GM19043 (cell line): ENCODE measurements at regions not wholly inside any gene's neighbourhood (a gene's known extent, or its start where the extent isn't known, plus 50 kb on each side); places are given as distances from the start of the nearest gene placed in this dataset.
"Not testable (repeated sequence)": the region's sequence is repeated elsewhere in the genome, so short reads cannot be mapped to it uniquely, and the experiment has no call there.

Experiments used
- ATAC-seq: cut with Tn5 transposase; IDR thresholded peaks from one replicate; pipeline ENCODE4 v1.9.1; 2021; ENCODE audit warnings: low read depth; ENCODE audit not compliant: unreplicated experiment

DNA sequence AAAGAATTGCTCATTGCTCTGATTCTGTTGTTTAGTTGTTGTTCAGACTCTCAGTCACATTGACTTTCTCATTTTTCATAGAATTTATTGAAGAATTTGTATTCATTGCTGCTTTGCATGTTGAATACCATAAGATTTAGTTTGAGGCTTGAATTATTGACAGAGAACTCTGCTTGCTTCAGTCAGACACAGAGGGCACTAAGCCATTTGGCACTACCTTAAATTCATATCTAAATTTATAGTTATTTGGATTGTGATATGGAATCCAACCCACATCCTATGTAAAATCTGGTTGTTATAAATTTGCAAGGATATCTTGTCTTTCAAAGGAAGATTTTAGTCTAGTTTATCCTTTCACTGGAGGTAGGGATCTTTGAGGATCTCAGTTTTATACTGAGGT, 1748.6 kb downstream of the BRINP3 start:
- ATAC-seq = no peak

DNA sequence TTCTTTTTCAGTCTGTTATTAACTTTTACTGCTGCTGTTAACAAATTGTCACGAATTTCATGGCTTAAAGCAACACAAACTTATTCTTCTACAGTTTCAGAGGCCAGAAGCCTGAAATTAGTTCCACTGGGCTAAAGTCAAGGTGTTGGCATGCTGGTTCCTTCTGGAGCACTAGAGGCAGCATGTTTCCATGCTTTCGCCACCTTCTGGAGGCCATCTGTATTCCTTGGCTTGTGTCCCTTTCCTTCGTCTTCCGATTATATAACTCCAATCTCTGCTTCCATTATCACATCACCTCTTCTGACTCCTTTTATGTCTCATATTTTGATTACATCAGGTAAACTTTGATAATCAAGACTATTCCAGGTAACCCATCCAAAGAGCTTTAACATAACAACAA, 1742.1 kb downstream of the BRINP3 start:
- no peak for ATAC-seq

DNA sequence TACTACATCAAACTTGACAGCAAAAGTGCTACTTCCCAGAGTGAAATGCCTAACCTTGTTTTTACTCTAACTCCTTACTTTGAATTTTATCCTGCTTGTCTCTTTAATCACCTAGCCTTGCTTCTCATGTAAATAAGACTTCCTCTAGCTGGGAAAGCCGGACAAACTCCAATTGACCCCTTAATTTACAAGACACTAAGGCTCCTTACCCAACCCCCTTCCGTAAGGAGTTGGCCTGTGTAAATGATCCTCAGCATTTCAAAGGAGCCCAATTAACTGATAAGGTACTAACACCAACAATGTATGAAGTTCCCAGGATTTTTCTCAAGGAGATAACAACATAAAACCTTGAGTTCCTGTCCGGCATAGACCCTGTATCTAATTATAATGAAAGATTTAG, 1728.4 kb downstream of the BRINP3 start:
- not testable (repeated sequence) for ATAC-seq

DNA sequence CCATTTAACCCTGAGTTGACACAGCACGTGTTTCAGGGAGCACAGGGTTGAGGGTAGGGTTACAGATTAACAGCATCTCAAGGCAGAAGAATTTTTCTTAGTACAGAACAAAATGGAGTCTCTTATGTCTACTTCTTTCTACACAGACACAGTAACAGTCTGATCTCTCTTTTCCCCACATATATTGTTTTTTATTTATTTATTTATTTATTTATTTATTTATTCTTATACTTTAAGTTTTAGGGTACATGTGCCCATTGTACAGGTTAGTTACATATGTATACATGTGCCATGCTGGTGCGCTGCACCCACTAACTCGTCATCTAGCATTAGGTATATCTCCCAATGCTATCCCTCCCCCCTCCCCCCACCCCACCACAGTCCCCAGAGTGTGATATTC, 1725.6 kb downstream of the BRINP3 start:
- not testable (repeated sequence) for ATAC-seq

DNA sequence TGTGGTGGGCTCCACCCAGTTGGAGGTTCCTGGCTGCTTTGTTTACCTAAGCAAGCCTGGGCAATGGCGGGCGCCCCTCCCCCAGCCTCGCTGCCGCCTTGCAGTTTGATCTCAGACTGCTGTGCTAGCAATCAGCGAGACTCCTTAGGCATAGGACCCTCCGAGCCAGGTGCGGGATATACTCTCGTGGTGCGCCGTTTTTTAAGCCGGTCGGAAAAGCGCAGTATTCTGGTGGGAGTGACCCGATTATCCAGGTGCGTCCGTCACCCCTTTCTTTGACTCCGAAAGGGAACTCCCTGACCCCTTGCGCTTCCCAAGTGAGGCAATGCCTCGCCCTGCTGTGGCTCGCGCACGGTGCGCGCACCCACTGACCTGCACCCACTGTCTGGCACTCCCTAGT, 1719.9 kb downstream of the BRINP3 start:
- not testable (repeated sequence) for ATAC-seq

DNA sequence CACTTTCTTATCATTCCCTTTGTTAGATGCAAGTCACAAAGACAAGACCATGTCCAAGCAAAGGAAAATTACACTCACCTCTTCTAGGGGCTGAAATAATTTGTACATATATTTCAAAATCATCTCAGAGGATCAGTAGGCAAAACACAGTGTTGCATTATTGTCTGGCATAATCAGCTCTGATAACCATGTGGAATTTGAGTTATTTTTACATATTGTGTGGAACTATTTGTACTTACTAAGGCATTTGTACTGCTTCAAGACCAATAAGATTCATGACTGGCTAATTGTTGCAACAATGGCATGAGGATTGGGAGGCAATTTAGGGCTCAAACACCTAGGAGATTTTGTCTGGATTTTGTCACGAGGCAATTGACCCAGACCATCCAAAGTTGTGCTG, 1716.4 kb downstream of the BRINP3 start:
- no peak for ATAC-seq

DNA sequence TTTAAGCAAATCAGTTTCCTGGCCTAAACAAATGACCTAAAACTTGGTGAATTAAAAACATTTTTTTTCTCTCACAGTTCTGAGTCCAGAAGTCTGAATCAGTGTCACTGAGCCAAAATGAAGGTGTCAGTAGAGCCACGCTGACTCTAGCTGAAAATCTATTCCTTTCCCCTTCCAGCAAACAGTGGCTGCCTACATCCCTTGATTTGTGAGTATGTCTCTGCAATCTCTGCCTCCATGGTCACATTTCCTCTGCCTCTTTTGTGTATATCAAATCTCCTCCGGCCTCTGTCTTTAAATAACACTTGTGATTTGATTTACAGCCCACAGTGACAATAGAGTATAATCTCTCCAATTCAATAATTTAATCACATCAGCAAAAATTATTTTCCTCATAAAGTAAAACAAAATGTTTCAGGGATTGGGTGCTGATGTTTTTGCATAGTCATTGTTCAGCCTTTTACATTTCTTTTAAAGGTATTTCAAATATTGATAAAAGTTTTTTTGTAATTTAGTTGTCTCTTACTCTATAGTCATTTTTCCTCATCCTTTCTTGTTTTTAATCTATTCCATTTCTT, 1715.4 kb downstream of the BRINP3 start:
- no peak for ATAC-seq

DNA sequence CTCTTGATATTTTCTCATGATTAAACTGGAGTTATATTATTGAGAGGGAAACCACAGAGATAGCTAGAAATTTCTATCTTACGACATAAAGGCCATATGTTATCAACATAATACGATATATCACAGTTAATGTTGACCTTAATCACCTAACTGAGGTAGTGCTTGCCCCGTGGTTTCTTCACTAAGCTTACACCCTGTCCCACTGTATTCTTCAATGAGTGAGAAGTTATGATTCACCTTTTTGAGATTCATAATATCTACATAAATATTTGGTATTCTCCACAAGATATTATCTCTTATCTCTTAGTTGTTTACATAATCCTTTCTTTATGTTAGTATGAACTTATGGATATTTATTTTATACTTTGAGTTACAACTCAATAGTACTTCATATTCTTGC, 1714.1 kb downstream of the BRINP3 start:
- ATAC-seq = no peak

DNA sequence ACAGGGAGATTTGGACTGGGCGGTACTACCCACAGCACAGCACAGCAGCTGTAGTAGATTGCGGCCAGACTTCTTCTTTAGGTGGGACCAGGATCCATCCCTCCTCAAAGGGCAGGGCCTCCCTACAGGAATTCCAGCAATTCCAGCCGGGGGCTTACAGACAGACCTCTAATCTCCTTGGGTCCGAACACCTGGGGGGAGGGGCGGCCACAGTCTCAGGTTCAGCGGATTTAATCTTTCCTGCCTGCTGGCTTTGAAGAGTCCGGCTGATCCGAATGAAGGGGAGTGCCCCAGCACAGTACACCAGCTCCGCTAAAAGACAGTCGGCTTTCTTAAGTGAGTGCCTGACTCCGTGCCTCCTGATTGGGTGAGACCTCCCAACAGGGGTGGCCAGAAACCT, 1708.5 kb downstream of the BRINP3 start:
- ATAC-seq = no peak

DNA sequence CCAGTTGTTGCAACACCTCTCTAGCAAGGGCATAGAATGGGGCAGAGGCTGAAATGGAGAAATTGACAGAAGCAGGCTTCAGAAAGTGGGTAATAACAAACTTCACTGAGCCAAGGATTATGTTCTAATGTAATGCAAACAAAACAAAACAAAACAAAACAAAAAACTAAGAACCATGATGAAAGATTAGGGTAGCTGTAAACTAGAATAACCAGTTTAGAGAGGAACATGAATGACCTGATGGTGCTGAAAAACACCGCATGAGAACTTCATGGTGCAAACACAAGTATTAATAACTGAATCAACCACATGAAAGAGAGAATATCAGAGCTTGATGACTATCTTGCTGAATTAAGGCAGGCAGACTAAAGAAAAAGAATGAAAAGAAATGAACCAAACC, 1707.7 kb downstream of the BRINP3 start:
- ATAC-seq = no peak

DNA sequence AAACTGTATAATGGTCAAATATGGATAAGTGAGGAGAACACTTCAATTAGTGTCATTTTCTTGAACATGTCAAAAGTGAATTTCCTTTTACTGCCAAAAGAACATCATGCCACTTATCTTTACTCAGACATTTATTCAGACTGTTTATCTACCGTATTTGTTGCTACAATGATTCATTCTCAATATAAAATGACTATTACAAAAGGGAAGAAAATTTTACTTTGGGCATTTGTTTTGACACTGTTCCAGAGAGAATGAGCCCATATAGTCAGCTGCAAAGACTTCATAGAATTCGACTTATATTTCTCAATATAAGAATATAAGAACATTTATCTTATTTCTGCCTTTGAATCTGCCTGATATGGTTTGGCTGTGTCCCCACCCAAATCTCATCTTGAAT, 1699.1 kb downstream of the BRINP3 start:
- ATAC-seq = no peak

DNA sequence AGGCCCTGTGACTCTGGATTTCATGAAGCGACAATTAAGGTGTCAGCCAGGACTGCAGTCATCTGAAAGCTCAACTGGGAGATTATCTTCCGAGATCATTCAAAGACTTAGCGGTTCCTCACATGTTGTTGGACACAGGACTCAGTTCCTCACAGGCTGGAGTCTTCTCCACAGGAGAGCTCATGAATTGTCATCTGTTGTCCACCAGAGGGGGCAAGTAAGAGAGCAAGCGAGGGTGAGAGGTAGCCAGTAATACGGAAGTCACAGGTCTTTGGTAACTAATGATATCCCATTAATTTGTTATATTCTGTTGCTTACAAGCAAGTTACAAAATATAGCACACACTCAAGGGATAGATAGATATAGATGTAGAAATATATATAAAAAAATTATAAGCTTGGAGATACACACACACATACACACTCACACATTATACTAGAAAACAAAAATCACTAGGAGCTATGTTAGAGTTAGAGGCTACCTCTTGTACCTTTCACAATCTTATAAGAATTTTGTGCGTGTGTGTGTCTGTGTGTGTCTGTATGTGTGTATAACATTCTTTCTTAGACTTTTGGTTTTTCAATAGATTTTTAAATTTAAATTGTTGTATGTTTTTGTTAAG, 1695.3 kb downstream of the BRINP3 start:
- peak; percentile 96 for ATAC-seq

DNA sequence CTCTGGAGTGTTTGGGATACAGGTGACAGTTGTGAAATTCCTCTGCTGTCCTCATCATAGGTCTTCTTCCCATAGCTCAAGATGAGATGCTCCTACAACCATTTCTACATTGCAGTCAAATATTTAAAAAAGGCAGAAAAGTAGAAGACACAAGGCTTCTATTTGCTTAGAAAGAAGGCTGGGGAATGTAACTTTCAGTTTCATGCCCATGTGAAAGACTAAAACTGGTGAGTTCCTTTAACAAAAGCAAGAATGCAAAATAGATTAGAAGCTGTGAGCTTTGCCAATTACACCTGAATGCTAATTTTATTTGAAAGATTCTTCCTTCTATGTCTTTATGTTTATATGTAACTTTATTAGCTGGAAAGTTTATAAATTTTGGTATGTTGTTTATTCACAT, 1682.7 kb downstream of the BRINP3 start:
- no peak for ATAC-seq

DNA sequence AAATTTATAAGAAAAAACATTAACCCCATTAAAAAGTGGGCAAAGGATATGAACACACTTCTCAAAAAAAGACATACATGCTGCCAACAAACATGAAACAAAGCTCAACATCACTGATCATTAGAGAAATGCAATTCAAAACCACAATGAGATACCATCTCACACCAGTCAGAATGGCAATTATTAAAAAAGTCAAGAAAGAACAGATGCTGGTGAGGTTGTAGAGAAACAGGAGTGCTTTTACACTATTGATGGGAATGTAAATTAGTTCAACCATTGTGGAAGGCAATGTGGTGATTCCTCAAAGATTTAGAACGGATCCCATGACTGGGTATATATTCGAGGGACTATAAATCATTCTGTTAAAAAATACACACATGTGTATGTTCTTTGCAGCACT, 1665.5 kb downstream of the BRINP3 start:
- ATAC-seq = not testable (repeated sequence)

DNA sequence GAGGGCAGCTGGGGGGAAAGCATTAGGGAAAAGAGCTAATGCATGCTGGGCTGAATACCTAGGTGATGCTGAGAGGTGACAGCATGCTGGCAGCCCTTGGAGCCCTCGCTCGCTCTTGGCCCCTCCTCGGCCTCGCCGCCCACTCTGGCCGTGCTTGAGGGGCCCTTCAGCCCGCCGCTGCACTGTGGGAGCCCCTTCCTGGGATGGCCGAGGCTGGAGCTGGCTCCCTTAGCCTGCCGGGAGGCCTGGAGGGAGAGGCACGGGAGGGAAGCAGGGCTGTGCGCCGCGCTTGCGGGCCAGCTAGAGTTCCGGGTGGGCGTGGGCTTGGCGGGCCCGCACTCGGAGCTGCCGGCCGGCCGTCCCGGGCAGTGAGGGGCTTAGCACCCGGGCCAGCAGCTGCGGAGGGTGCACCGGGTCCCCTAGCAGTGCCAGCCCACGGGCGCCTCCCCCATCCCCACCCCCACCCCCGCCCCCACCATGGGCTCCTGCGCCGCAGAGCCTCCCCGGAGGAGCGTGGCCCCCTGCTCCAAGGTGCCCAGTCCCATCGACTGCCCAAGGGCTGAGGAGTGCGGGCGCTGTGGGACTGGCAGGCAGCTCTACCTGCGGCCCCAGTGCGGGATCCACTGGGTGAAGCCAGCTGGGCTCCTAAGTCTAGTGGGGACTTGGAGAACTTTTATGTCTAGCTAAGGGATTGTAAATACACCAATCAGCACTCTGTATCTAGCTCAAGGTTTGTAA, 1664.7 kb downstream of the BRINP3 start:
- ATAC-seq = not testable (repeated sequence)

DNA sequence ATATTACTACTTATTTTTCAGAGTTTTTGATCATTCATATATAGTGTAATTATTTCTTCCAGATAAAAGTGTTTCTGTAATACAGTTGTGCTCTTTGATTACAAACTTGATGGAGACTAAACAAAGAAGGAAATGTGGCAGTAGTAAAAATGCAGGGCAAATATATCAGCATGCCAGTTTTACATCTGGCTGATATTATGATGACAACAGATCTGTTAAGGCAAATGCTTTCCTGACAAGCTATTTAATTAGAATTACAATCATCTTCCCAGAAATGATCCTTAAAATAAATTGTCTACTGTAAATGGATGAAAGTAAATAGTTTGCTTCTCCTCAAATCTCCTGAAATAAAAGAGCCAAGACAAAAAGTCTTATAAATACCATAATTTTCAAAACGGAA, 1659.8 kb downstream of the BRINP3 start:
- ATAC-seq = no peak

DNA sequence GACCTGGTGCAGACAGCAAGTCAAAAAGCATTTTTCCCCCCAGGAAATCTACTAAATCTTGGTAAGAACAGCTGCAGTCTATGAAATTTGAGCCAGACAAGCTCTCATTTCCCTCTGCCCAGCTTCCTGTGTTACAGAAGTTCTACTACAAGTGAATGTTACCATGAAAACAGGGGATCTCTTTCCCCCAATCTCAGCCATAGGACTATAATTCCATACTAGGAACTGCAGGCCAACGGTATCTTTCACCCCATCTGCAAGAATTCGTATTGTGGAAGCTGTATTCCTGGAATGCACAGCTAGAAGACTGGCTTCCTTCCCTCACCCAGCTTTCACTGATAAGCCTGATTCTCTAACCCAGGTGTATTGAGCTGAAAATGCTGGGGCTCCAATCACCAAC, 1655.4 kb downstream of the BRINP3 start:
- ATAC-seq = no peak

DNA sequence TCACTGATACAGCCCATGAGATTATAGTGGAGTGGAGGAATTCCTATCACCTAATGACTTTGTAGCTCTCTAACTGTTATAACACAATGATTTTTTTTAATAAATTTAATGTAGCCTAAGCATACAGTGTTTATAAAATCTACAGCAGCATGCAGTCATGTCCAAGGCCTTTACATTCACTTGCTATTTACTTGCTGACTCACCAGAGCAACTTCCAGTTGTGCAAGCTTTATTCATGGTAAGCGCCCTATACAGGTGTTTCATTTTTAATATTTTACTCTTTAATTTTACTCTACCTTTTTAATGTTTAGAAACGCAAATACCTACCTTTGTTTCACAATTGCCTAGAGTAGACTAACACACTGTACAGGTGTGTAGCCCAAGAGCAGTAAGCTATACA, 1652.2 kb downstream of the BRINP3 start:
- no peak for ATAC-seq

DNA sequence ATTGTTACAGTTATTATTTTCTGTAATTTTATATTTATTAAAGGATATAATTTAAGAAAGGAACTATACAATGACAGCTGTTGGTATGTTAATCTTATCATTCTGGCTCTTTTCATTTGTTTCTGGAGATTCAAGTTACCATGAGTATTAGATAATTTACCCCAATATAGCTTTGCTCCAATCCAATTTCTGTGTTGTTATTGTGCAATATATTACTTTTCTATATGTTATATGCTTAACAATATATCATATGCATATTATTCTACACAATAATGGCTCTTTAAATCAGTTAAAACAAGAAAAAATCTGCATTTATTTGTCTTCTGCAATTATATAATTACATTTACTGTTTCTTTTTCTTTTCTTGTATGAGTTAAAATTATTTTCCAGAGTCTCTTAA, 1650.9 kb downstream of the BRINP3 start:
- no peak for ATAC-seq

DNA sequence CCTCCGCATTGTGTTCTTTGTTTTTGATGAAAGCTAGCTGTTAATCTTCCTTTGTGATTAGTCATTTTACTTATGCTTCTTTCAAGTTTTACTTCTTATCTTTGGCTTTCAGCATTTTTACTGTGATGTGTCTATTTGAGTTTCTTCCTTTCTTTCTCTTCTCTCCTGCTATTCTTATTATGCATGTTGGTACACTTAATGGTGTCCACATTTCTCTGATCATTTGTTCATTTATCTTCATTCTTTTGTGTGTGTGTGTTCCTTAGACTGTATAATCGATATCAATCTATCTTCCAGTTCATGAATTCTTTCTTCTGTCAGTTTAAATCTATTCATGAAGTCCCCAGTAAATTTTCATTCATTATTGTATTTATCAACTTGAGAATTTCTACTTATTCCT, 1650.3 kb downstream of the BRINP3 start:
- no peak for ATAC-seq

DNA sequence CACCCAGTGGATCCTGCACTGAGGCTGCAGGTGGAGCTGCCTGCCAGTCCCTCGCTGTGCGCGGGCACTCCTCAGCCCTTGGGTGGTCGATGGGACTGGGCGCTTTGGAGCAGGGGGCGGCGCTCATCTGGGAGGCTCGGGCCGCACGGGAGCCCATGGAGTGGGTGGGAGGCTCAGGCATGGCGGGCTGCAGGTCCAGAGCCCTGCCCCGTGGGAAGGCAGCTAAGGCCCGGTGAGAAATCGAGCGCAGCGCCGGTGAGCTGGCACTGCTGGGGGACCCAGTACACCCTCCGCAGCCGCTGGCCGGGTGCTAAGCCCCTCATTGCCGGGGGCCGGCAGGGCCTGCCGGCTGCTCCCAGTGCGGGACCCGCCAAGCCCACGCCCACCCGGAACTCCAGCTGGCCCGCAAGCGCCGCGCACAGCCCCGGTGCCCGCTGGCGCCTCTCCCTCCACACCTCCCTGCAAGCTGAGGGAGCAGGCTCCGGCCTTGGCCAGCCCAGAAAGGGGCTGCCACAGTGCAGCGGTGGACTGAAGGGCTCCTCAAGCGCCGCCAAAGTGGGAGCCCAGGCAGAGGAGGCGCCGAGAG, 1636.5 kb downstream of the BRINP3 start:
- not testable (repeated sequence) for ATAC-seq

DNA sequence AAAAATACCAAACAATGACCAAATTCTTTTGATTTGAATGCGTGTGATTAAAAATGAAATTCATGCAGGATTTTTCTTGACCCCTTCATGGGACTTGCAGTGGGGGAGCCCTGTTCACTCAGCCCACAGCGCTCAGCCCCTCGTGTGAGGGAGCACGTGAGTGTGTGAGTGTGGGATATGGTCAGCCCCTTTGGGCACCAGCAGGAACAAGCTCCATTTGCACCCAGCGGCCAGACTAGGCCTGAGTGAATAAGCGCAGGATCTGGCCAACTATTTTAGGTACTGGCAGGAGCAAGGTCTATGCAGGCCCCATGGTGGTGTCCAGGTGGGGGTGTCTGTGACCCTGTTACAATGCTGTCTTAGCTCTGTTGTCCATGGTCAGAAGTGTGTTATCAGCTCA, 1631.2 kb downstream of the BRINP3 start:
- no peak for ATAC-seq
